Ishikawa (cell line): ENCODE measurements at regions not wholly inside any gene's neighbourhood (a gene's known extent, or its start where the extent isn't known, plus 50 kb on each side); places are given as distances from the start of the nearest gene placed in this dataset.

Experiments
- CEBPB ChIP-seq: IDR thresholded peaks from 2 replicates; pipeline ENCODE4 v1.6.1; 2012
- CREB1 ChIP-seq: IDR thresholded peaks from 2 replicates; pipeline ENCODE4 v1.6.1; 2012; ENCODE audit warnings: low read depth
- EGR1 ChIP-seq: IDR thresholded peaks from 2 replicates; pipeline ENCODE4 v1.6.1; 2012
- EP300 ChIP-seq: IDR thresholded peaks from 2 replicates; pipeline ENCODE4 v1.6.1; 2012; ENCODE audit warnings: borderline replicate concordance
- FOXM1 ChIP-seq: IDR thresholded peaks from 2 replicates; pipeline ENCODE4 v1.6.1; 2012; ENCODE audit warnings: low read depth, borderline replicate concordance
- NFIC ChIP-seq: IDR thresholded peaks from 2 replicates; pipeline ENCODE4 v1.6.1; 2012
- RAD21 ChIP-seq: IDR thresholded peaks from 2 replicates; pipeline ENCODE4 v1.6.1; 2012; ENCODE audit warnings: low read depth
- REST ChIP-seq: IDR thresholded peaks from 2 replicates; pipeline ENCODE4 v1.6.1; 2012; ENCODE audit warnings: low read depth, mild to moderate bottlenecking
- TAF1 ChIP-seq: IDR thresholded peaks from 2 replicates; pipeline ENCODE4 v1.6.1; 2012; ENCODE audit warnings: low read depth, mild to moderate bottlenecking
- TEAD4 ChIP-seq: IDR thresholded peaks from 2 replicates; pipeline ENCODE4 v1.6.1; 2012
- YY1 ChIP-seq: IDR thresholded peaks from 2 replicates; pipeline ENCODE4 v1.6.1; 2012; ENCODE audit warnings: low read depth
- ZBTB7A ChIP-seq: IDR thresholded peaks from 2 replicates; pipeline ENCODE4 v1.6.1; 2012; ENCODE audit warnings: low read depth
- TF ChIP-seq, protein P1 (sequence below): IDR thresholded peaks from 2 replicates; pipeline ENCODE4 v1.6.1; 2012
- TF ChIP-seq, protein P2 (sequence below): IDR thresholded peaks from 2 replicates; pipeline ENCODE4 v1.6.1; 2012

- TF ChIP-seq, protein P1, sequence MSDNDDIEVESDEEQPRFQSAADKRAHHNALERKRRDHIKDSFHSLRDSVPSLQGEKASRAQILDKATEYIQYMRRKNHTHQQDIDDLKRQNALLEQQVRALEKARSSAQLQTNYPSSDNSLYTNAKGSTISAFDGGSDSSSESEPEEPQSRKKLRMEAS, result no peak
- TF ChIP-seq YY1, result no peak
- no peak for TF ChIP-seq CEBPB
- TF ChIP-seq, protein P2, sequence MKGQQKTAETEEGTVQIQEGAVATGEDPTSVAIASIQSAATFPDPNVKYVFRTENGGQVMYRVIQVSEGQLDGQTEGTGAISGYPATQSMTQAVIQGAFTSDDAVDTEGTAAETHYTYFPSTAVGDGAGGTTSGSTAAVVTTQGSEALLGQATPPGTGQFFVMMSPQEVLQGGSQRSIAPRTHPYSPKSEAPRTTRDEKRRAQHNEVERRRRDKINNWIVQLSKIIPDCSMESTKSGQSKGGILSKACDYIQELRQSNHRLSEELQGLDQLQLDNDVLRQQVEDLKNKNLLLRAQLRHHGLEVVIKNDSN, result no peak
- no peak for TF ChIP-seq TAF1
- TF ChIP-seq EGR1, result no peak
- no peak for TF ChIP-seq RAD21
- no peak for TF ChIP-seq REST
- TF ChIP-seq TEAD4, result no peak
- no peak for TF ChIP-seq EP300
- TF ChIP-seq FOXM1, result no peak
- TF ChIP-seq CREB1, result no peak
- no peak for TF ChIP-seq NFIC
- TF ChIP-seq ZBTB7A, result no peak
Measured at GRCh38 chr5:19301271-19301670, 686.7 kb downstream of the CDH18 start.
